ENCODE measurements at regions not wholly inside any gene's neighbourhood (a gene's known extent, or its start where the extent isn't known, plus 50 kb on each side); places are given as distances from the start of the nearest gene placed in this dataset.

DNA sequence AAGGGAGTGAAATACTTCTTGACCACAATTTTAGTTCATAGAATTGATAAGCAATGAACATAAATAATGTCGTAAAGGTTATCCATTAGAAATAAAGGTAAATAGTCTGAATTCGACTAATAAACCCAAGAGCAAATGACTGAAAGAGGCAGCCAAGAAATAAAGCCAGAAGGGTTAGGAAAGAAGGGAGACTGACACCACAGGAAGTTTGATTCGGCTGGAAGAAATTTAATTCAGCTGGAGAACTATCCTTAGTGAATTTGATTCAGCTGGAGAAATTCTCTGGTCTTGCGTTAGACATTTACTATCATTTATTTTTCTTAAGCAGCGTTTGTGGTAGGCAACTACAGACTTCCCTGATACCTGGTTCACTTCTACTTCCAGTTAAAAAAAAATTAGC is 429.6 kb downstream of the PID1 start:
- Histone ChIP-seq H2AFZ (ENCODE audit: low read length) (no peak overlapping the region), H4K20me1 (ENCODE audit: insufficient read depth, low read length) (no peaks in the 10 kb centered on the region), H3K9me3 (ENCODE audit: low read length) (peaks cover 84% of the 10 kb centered on the region), H3K36me3 (replicated peaks in 1 of 2; ENCODE audit: control insufficient read depth in 1 of 2, insufficient read depth in 2 of 2, low read length in 2 of 2) (no peaks in the 10 kb centered on the region), H3K4me1 (ENCODE audit: insufficient read depth, low read length) (no peaks in the 10 kb centered on the region), H3K9ac (ENCODE audit: insufficient read depth, low read depth, low read length) (no peak overlapping the region), H3K79me2 (ENCODE audit: insufficient read depth, low read length) (no peaks in the 10 kb centered on the region), H3K4me2 (ENCODE audit: low read depth, low read length) (no peak overlapping the region), H3K27ac (ENCODE audit: extremely low read length, insufficient read depth, low read length) (no peak overlapping the region), H3K4me3 (replicated peaks in 1 of 3; ENCODE audit: insufficient read depth in 1 of 3, low read depth in 2 of 3, low read length in 3 of 3) (no peak overlapping the region), H3K27me3 (ENCODE audit: control insufficient read depth in 1 of 2, insufficient read depth in 2 of 2, low read length in 2 of 2) (no peaks in the 10 kb centered on the region)
- FAIRE-seq, result no peak
- in situ Hi-C loops (cut with HindIII; ENCODE audit: extremely low pct_ligation_motif_present, low pct_unique_long_range_greater_than_20kb) (no loop called here), intact Hi-C loops (cut with micrococcal nuclease; ENCODE audit: unreplicated experiment) (no loop called here)
- POLR2A ChIA-PET, result no interaction called here
- ATAC-seq, result no peak
- no peak for DNase-seq (ENCODE audit: low spot score)
- WGBS (ENCODE audit: low lambda C conversion rate), result 22% methylated on average over 5 of the region's 5 CpGs
- CTCF ChIA-PET (ENCODE audit: low intra/inter-chr PET ratio, low total read pairs), result no interaction called here
- TF ChIP-seq ZNF207 (IDR thresholded peaks at IDR 0.05; ENCODE audit: borderline replicate concordance) (no peak), ZMYM3 (CRISPR knock-in tag; IDR thresholded peaks at IDR 0.05) (no peak), REPIN1 (CRISPR knock-in tag; IDR thresholded peaks at IDR 0.05; ENCODE audit: borderline replicate concordance, low read depth) (no peak), SYNCRIP (IDR thresholded peaks at IDR 0.05; ENCODE audit: insufficient read depth, low read depth, low read length) (no peak), THAP11 (CRISPR knock-in tag; IDR thresholded peaks at IDR 0.05) (no peak), CBFB (CRISPR knock-in tag; IDR thresholded peaks at IDR 0.05) (no peak), ZNF367 (CRISPR knock-in tag; IDR thresholded peaks at IDR 0.05; ENCODE audit: borderline replicate concordance) (no peak), HINFP (CRISPR knock-in tag; IDR thresholded peaks at IDR 0.05; ENCODE audit: low read depth) (no peak), PBX3 (CRISPR knock-in tag; IDR thresholded peaks at IDR 0.05; ENCODE audit: borderline replicate concordance) (no peak), ZNF564 (CRISPR knock-in tag; IDR thresholded peaks at IDR 0.05) (no peak), POLR2AphosphoS5 (IDR thresholded peaks at IDR 0.05; ENCODE audit: low read depth, low read length) (no peak), HHEX (CRISPR knock-in tag; IDR thresholded peaks at IDR 0.05) (no peak)
- TF ChIP-seq, protein P1, sequence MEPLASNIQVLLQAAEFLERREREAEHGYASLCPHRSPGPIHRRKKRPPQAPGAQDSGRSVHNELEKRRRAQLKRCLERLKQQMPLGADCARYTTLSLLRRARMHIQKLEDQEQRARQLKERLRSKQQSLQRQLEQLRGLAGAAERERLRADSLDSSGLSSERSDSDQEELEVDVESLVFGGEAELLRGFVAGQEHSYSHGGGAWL (CRISPR knock-in tag; IDR thresholded peaks at IDR 0.05), result no peak
- BruUV-seq (replicated peaks), result no TSS peak

Measured in HepG2 (cell line).